ENCODE measurements at regions not wholly inside any gene's neighbourhood (a gene's known extent, or its start where the extent isn't known, plus 50 kb on each side); places are given as distances from the start of the nearest gene placed in this dataset.

DNA sequence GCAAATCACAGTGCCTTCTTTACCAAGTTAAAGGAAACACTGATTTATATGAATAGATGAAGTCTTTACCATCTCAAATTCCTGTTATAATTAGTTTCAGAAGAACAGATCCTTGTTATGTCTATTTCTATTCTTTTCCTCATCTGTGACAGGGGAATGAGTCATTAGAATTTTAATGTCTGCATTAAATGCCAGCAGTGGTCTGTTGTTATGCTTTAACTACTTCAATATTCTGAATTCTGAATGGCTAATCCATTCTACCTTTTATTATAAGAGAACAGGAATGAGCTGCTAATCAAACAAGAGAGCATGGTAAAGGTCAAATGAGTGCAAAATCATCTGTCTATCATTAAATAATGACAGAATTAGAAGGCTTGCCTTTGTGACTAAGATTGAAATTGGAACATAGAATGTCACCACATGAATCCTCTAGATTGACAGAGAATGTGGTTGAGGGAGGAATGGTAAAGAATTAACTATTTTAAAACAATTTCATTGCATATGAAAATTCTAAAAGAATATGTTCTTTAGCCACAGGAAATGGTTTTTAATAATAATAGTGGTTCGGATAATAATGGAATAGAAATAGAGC is 935.5 kb downstream of the ADGRL3 start:
- Mint-ChIP-seq H3K27me3 (no peaks in the 10 kb centered on the region), H3K36me3 (ENCODE audit: low read depth) (no peaks in the 10 kb centered on the region), H3K27ac (no peak overlapping the region), H3K4me1 (ENCODE audit: low read depth) (no peaks in the 10 kb centered on the region), H3K4me3 (no peak overlapping the region), H3K9me3 (peaks cover 27% of the 10 kb centered on the region)
- intact Hi-C loops (cut with micrococcal nuclease) = no loop called here

DNA sequence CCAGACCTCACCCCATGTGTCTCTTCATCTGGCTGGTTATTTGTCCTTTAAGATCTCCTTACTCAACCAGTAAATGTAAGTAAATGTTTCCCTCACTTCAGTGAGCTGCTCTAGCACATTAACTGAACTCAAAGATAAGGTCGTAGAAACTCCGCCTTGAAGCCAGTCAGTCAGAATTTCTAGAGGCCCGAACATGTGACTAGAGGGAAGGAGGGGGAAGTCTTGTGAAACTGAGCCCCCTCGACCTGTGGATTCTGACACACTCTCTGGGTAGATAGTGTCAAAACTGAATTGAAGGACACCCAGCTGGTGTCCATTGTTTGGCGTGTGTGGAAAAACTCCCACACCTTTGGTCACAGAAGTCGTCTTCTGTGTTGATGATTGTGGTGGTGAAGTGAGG is 933.9 kb downstream of the ADGRL3 start:
- Mint-ChIP-seq H3K9me3 (peaks cover 30% of the 10 kb centered on the region), H3K4me3 (no peak overlapping the region), H3K27ac (no peak overlapping the region), H3K36me3 (ENCODE audit: low read depth) (no peaks in the 10 kb centered on the region), H3K4me1 (ENCODE audit: low read depth) (no peaks in the 10 kb centered on the region), H3K27me3 (no peaks in the 10 kb centered on the region)
- intact Hi-C loops (cut with micrococcal nuclease) = no loop called here

DNA sequence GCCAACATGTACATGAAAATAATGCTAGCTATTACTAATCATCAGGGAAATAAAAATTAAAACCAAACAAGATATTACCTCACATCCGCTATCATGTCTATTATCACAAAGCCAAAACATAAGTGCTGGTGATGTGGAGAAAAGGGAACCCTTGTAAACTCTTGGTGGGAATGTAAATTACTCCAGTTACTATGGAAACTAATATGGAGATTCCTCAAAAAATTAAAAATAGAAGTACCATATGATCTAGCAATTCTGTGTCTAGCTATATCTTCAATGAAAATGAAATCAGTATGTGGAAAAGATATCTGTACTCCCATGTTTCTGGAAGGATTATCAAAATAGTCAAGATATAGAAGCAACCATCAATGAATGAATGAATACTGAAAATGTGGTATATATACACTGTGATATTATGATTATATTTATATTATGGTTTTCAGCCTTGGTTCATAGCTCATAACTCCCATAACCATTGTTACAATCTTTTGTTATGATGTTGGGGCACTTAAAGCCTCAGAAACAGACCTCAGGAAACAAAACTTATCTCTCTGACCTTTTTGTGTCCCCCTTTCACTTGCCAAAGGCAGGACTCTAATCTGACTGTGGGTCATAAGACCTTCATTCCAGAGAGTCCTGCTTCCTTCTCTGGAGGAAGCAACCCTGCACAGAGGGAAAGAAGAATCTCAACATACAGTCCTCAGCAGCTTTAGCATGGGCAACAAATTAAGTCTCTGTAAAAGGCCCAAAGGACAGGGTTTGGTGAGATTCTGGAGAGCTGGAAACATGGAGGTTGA is 933.2 kb downstream of the ADGRL3 start:
- intact Hi-C loops (cut with micrococcal nuclease) = no loop called here
- H3K27ac Mint-ChIP-seq = no peak overlapping the region
- H3K4me3 Mint-ChIP-seq = no peak overlapping the region
- no peaks in the 10 kb centered on the region for H3K36me3 Mint-ChIP-seq (ENCODE audit: low read depth)
- H3K4me1 Mint-ChIP-seq (ENCODE audit: low read depth) = no peaks in the 10 kb centered on the region
- H3K27me3 Mint-ChIP-seq = no peaks in the 10 kb centered on the region
- H3K9me3 Mint-ChIP-seq = peaks cover 24% of the 10 kb centered on the region

DNA sequence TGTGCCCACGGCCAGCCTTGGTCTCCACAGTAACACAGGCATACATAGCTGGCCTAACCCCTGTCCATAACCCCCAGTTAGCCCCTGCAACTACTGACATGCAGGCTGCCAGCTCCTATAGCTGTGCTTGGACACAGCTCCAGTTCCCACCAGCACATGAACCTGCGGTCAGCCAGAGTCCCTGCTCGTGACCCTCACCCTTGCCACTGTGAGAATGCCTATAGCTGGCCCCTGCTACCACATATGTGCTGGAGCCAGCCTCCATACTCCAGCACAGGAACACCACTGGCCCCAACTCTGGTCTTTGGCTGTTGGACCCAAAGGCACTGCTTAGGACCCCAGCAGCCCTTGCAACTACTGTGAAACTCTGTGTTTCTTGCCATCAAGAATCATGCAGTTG is 930.9 kb downstream of the ADGRL3 start:
- Mint-ChIP-seq H3K4me3 (no peak overlapping the region), H3K9me3 (peaks cover 22% of the 10 kb centered on the region), H3K4me1 (ENCODE audit: low read depth) (no peaks in the 10 kb centered on the region), H3K27me3 (no peaks in the 10 kb centered on the region), H3K36me3 (ENCODE audit: low read depth) (no peaks in the 10 kb centered on the region), H3K27ac (no peak overlapping the region)
- intact Hi-C loops (cut with micrococcal nuclease) = no loop called here

DNA sequence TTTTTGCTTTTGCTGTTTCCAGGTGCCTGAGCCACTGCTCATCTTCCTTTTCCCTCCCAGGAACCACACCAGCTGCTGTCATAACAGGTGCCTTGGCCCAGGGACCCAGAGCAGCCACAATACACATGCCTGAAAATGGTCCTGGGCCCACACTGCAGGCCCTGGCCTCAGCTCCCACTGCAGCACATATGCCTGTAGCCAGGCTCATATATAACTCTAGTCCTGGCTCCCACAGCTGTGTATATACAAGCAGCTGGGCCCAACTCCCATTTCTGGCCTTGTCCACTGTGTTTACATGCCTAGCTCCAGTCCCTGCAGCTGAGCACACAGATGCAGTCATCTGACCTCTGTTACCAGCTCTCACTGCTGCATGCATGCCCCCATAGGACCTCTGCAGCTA is 930.5 kb downstream of the ADGRL3 start:
- H3K4me3 Mint-ChIP-seq = no peak overlapping the region
- no peak overlapping the region for H3K27ac Mint-ChIP-seq
- intact Hi-C loops (cut with micrococcal nuclease) = no loop called here
- H3K9me3 Mint-ChIP-seq = peaks cover 22% of the 10 kb centered on the region
- no peaks in the 10 kb centered on the region for H3K4me1 Mint-ChIP-seq (ENCODE audit: low read depth)
- no peaks in the 10 kb centered on the region for H3K36me3 Mint-ChIP-seq (ENCODE audit: low read depth)
- H3K27me3 Mint-ChIP-seq = no peaks in the 10 kb centered on the region

DNA sequence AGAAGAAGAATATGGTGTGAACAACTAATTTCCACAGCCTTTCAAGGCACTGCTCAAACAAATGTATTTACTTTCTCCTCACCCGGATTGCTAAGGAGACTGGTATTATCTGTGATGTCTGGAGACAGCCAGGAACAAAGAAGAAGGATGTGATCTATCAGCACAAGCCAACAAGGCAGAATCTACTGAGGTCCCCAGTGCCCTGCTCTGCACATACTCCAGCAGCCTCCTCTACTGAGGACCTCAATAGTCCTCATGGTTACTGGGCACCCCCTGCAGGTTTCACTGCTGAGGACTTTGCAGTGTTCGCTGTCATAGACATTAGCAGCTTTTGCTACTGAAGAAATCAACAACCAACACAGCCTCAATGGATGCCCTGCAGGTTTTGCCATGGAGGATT is 930.1 kb downstream of the ADGRL3 start:
- peaks cover 26% of the 10 kb centered on the region for H3K9me3 Mint-ChIP-seq
- H3K4me3 Mint-ChIP-seq = no peak overlapping the region
- H3K27me3 Mint-ChIP-seq = no peaks in the 10 kb centered on the region
- no peaks in the 10 kb centered on the region for H3K36me3 Mint-ChIP-seq (ENCODE audit: low read depth)
- intact Hi-C loops (cut with micrococcal nuclease) = no loop called here
- H3K4me1 Mint-ChIP-seq (ENCODE audit: low read depth) = no peaks in the 10 kb centered on the region
- H3K27ac Mint-ChIP-seq = no peak overlapping the region
